ENCODE measurements at regions not wholly inside any gene's neighbourhood (a gene's known extent, or its start where the extent isn't known, plus 50 kb on each side); places are given as distances from the start of the nearest gene placed in this dataset.

DNA sequence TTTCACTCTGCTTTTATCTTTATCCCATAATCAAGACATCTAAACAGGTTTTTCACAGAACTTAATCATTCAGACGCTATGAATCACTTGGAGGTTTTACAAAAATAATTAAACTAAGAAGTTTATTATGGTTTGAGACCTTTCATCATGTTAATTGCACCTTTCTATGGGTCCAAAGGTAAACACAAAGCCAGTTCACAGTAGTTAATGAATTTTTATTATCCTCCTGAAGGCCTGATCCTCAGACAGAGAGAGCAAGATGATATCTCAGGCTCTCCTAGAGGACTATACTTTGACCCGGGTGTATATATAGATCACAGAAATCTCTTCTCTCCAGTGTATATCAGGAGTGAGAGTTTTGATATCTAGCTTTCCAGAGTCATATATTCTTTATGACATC lies 1044.3 kb upstream of the RAG2 start:
- 55 to 59% methylated on average over 2 of the region's 2 CpGs for WGBS, 2 donors
- intact Hi-C loops (cut with DNase I), result loop anchor here in 1 of 10 donors (10.0 kb wide), 1 partner anchor 63 kb away; no protein-coding TSS in a partner anchor
- TF ChIP-seq, protein P1, sequence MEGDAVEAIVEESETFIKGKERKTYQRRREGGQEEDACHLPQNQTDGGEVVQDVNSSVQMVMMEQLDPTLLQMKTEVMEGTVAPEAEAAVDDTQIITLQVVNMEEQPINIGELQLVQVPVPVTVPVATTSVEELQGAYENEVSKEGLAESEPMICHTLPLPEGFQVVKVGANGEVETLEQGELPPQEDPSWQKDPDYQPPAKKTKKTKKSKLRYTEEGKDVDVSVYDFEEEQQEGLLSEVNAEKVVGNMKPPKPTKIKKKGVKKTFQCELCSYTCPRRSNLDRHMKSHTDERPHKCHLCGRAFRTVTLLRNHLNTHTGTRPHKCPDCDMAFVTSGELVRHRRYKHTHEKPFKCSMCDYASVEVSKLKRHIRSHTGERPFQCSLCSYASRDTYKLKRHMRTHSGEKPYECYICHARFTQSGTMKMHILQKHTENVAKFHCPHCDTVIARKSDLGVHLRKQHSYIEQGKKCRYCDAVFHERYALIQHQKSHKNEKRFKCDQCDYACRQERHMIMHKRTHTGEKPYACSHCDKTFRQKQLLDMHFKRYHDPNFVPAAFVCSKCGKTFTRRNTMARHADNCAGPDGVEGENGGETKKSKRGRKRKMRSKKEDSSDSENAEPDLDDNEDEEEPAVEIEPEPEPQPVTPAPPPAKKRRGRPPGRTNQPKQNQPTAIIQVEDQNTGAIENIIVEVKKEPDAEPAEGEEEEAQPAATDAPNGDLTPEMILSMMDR (IDR thresholded peaks at IDR 0.05), result no peak

DNA sequence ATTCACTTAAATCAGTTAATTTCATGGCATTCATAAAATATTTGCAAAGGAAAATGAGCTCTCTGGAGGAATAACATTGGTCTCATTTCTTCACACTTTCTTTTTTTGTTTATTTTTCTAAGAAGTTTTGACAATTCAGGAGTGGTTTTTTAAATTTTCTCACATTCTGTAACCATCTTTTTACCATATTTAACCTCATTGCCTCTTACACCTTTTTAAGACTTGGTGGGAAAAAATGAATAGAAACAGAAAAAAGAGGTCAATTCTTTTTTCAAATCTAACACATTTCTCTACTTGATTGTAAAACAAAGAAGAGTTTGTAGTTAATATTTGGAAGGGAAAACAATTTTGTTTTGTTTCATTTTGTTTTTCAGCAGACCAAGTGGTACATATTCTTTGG lies 1034.7 kb upstream of the RAG2 start:
- intact Hi-C loops (cut with DNase I), result no loop called here
- no peak overlapping the region for H3K27ac ChIP-seq
- no peak overlapping the region for H3K4me3 ChIP-seq
- ATAC-seq (no peak), DNase-seq (no peak)
- H3K27me3 ChIP-seq, result no peaks in the 10 kb centered on the region
- H3K36me3 ChIP-seq, result no peaks in the 10 kb centered on the region
- TF ChIP-seq, protein P1 (IDR thresholded peaks at IDR 0.05), result no peak
- H3K4me1 ChIP-seq, result no peaks in the 10 kb centered on the region
- H3K9me3 ChIP-seq, result peaks cover 0 to 4% (median 0%) of the 10 kb centered on the region in 11 donors

More for the DNA sequence above, 1044.3 kb upstream of the RAG2 start:
- H3K27me3 ChIP-seq, result no peaks in the 10 kb centered on the region
- peaks cover 0 to 14% (median 0%) of the 10 kb centered on the region in 11 donors for H3K9me3 ChIP-seq
- H3K4me3 ChIP-seq, result no peak overlapping the region
- H3K27ac ChIP-seq, result no peak overlapping the region
- no peaks in the 10 kb centered on the region for H3K36me3 ChIP-seq
- DNase-seq (no peak), ATAC-seq (no peak)
- H3K4me1 ChIP-seq, result no peaks in the 10 kb centered on the region

DNA sequence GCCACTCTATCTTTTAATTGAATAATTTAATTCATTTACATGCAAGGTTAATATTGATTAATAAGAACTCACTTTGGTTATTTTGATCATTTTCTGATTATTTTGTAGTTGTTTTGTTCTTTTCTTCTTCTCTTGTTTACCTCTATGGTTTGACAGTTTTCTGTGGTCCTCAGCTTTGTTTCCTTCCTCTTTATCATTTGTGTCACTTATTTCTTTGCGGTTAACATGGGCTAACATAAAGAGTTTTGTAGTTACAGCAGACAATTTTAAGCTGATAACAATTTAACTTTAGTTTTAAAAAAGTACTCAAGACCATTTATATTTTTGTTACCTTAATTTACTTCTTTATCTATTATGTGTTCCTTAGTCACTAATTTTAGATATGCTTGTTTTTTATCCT lies 1032.8 kb upstream of the RAG2 start:
- H3K9me3 ChIP-seq, result peaks cover 0 to 5% (median 0%) of the 10 kb centered on the region in 11 donors
- H3K4me3 ChIP-seq, result no peak overlapping the region
- TF ChIP-seq, protein P1 (IDR thresholded peaks at IDR 0.05), result no peak
- DNase-seq (no peak), ATAC-seq (no peak)
- 87 to 93% methylated on average over 1 of the region's 1 CpG for WGBS, 2 donors
- no peaks in the 10 kb centered on the region for H3K4me1 ChIP-seq
- intact Hi-C loops (cut with DNase I), result no loop called here
- no peaks in the 10 kb centered on the region for H3K36me3 ChIP-seq
- H3K27ac ChIP-seq, result no peak overlapping the region
- no peaks in the 10 kb centered on the region for H3K27me3 ChIP-seq

DNA sequence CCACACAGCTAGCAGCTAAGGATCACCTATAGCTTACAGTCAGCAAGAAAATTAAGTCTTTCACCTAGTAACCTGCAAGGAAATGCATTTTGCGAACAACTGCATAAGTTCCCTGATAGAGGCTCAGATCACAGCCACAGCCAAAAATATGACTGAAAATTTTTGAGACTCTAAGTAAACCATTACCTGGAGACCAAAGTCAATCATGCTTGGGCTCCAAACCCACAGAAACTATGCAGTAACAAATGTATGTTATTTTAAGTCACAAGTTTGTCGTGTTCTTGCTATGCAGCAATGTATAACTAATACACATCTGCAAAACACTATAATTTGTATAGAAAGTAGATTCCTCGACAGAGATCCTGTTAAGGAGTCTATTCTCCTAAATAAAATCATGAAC lies 1025.7 kb upstream of the RAG2 start:
- Histone ChIP-seq H3K36me3 (no peaks in the 10 kb centered on the region), H3K9me3 (peaks cover 0 to 19% (median 0%) of the 10 kb centered on the region in 11 donors), H3K27me3 (no peaks in the 10 kb centered on the region), H3K4me1 (no peaks in the 10 kb centered on the region), H3K27ac (no peak overlapping the region), H3K4me3 (no peak overlapping the region)
- TF ChIP-seq, protein P1 (IDR thresholded peaks at IDR 0.05), result no peak
- 73 to 91% methylated on average over 3 of the region's 3 CpGs for WGBS, 2 donors
- ATAC-seq (no peak), DNase-seq (no peak)
- intact Hi-C loops (cut with DNase I), result no loop called here

Measured in heart right ventricle (tissue), 16 donors.